Neural cell (in vitro differentiated cells): ENCODE measurements at regions not wholly inside any gene's neighbourhood (a gene's known extent, or its start where the extent isn't known, plus 50 kb on each side); places are given as distances from the start of the nearest gene placed in this dataset.

Source experiments
- H2AFZ ChIP-seq: fragments of 200-600, 300-800 bp; sonication (generic), shearing (Covaris generic); 2 replicates; pipeline ENCODE4 v1.6.0; 2014; ENCODE audit warnings: low read depth, mild to moderate bottlenecking, antibody characterized with exemption, low read length, moderate library complexity
- H3F3A ChIP-seq: fragments of 200-600 bp; shearing (Covaris generic); 2 replicates; pipeline ENCODE4 v1.6.1; 2016; ENCODE audit warnings: mild to moderate bottlenecking, moderate library complexity, mixed read lengths, antibody characterized with exemption, low read length; ENCODE audit not compliant: insufficient read depth, poor library complexity, severe bottlenecking
- H3K27ac ChIP-seq: fragments of 200-600, 300-800 bp; sonication (generic), shearing (Covaris generic); 2 replicates; pipeline ENCODE4 v1.5.1; 2014; ENCODE audit warnings: mild to moderate bottlenecking, low read length, moderate library complexity
- H3K27me3 ChIP-seq: fragments of 300-800, 200-600 bp; sonication (generic), shearing (Covaris generic); 2 replicates; pipeline ENCODE4 v1.6.0; 2014; ENCODE audit warnings: mild to moderate bottlenecking, low read depth, low read length, moderate library complexity; ENCODE audit not compliant: insufficient read depth
- H3K36me3 ChIP-seq: fragments of 300-800, 200-600 bp; sonication (generic), shearing (Covaris generic); 2 replicates; pipeline ENCODE4 v1.5.1; 2014; ENCODE audit warnings: mild to moderate bottlenecking, antibody characterized with exemption, low read length, moderate library complexity; ENCODE audit not compliant: insufficient read depth
- H3K4me2 ChIP-seq: fragments of 300-800, 200-600 bp; sonication (generic), shearing (Covaris generic); 2 replicates; pipeline ENCODE4 v1.6.0; 2014; ENCODE audit warnings: mild to moderate bottlenecking, low read length
- H3K4me3 ChIP-seq: fragments of 300-800, 200-600 bp; sonication (generic), shearing (Covaris generic); 2 replicates; pipeline ENCODE4 v1.5.1; 2014; ENCODE audit warnings: mild to moderate bottlenecking, low read length, moderate library complexity
- H3K79me2 ChIP-seq: fragments of 200-600 bp; shearing (Covaris generic); replicated peaks from 2 replicates; pipeline ENCODE4 v1.6.0; 2014; ENCODE audit warnings: mild to moderate bottlenecking, low read length, moderate library complexity; ENCODE audit not compliant: insufficient read depth
- H3K9ac ChIP-seq: fragments of 300-800, 200-600 bp; sonication (generic), shearing (Covaris generic); 2 replicates; pipeline ENCODE4 v1.6.1; 2016; ENCODE audit warnings: mild to moderate bottlenecking, low read length, mixed read lengths
- H3K9me2 ChIP-seq: fragments of 200-600 bp; shearing (Covaris generic); 2 replicates; pipeline ENCODE4 v1.6.1; 2016; ENCODE audit warnings: mild to moderate bottlenecking, low read length, mixed read lengths; ENCODE audit not compliant: insufficient read depth
- H3K9me3 ChIP-seq: fragments of 200-600, 300-800 bp; sonication (generic), shearing (Covaris generic); 2 replicates; pipeline ENCODE4 v1.6.1; 2016; ENCODE audit warnings: mild to moderate bottlenecking, mixed run types, low read length, moderate library complexity, mixed read lengths
- H4K20me1 ChIP-seq: fragments of 200-600 bp; shearing (Covaris generic); 2 replicates; pipeline ENCODE4 v1.6.1; 2016; ENCODE audit warnings: mild to moderate bottlenecking, mixed run types; ENCODE audit not compliant: insufficient read depth
- EP300 ChIP-seq: fragments of 450-650 bp; conservative IDR thresholded peaks from 2 replicates; pipeline ENCODE4 v1.6.1; 2014; ENCODE audit warnings: antibody characterized with exemption, mild to moderate bottlenecking, moderate library complexity; ENCODE audit not compliant: poor library complexity, severe bottlenecking
- EZH2 ChIP-seq: fragments of 200-600, 300-800 bp; shearing (Covaris generic), sonication (generic); IDR thresholded peaks from 2 replicates; pipeline ENCODE4 v1.6.1; 2014; ENCODE audit warnings: antibody characterized with exemption, low read length, borderline replicate concordance, mild to moderate bottlenecking; ENCODE audit not compliant: insufficient read depth, poor library complexity, severe bottlenecking
- MXI1 ChIP-seq: fragments of 450-650 bp; conservative IDR thresholded peaks from 2 replicates; pipeline ENCODE4 v1.6.1; 2014; ENCODE audit warnings: antibody characterized with exemption, mild to moderate bottlenecking; ENCODE audit not compliant: poor library complexity, severe bottlenecking
- POLR2AphosphoS5 ChIP-seq: IDR thresholded peaks from 2 replicates; pipeline ENCODE4 v1.6.1; 2012
- RAD21 ChIP-seq: fragments of 450-650 bp; conservative IDR thresholded peaks from 2 replicates; pipeline ENCODE4 v1.6.1; 2014; ENCODE audit warnings: antibody characterized with exemption, mild to moderate bottlenecking, moderate library complexity
- SMC3 ChIP-seq: fragments of 450-650 bp; conservative IDR thresholded peaks from 2 replicates; pipeline ENCODE4 v1.6.1; 2014; ENCODE audit warnings: antibody characterized with exemption, mild to moderate bottlenecking, moderate library complexity; ENCODE audit not compliant: poor library complexity
- TAF1 ChIP-seq: IDR thresholded peaks from 2 replicates; pipeline ENCODE4 v1.6.1; 2012; ENCODE audit warnings: low read depth
- TF ChIP-seq, protein P1 (sequence below): fragments of 450-650 bp; IDR thresholded peaks from 2 replicates; pipeline ENCODE4 v1.5.1; 2014; ENCODE audit warnings: antibody characterized with exemption, mild to moderate bottlenecking, moderate library complexity; ENCODE audit not compliant: poor library complexity, severe bottlenecking
- TF ChIP-seq, protein P2 (sequence below): IDR thresholded peaks from 2 replicates; pipeline ENCODE4 v1.6.1; 2012; ENCODE audit warnings: borderline replicate concordance

DNA sequence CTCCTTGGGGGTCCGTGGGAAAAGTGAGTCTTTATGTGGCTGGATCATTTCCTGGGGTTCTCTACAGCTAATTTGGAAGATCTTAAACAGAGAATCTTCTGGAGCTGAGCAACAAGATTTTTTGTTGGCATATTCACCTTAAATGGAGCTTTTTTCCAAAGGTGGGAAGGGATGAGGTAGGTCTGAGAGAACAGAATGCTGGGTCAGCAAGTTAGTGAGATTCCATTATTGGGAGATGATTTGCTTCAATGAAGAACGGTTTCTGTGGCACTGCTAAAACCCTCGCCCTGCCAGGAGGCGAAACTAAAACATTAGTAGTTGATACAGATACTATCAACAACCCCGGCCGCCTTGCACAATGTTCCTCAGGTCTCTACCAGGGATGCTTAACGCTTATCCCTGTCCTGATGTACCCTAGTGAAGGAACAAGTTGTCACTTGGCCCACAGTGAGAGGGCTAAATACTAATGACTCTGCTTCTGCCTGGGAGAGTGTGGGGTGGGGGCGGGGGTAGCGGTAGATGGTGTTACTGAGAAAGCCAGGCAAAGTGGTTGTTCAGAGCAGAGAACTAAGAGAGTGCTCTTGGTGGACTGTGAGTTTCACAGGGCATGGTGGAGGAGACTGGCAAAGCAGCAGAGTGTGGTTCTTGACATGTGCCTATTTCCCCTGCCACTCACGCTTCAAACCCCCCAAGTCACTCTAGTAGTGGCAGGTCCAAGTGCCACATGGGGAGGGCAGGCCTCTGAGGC is 63.7 kb upstream of the CYP2D6 start:
- TF ChIP-seq SMC3 (no peak), MXI1 (no peak), TAF1 (no peak), RAD21 (no peak), EZH2 (no peak), POLR2AphosphoS5 (no peak), EP300 (no peak)
- TF ChIP-seq, protein P1, sequence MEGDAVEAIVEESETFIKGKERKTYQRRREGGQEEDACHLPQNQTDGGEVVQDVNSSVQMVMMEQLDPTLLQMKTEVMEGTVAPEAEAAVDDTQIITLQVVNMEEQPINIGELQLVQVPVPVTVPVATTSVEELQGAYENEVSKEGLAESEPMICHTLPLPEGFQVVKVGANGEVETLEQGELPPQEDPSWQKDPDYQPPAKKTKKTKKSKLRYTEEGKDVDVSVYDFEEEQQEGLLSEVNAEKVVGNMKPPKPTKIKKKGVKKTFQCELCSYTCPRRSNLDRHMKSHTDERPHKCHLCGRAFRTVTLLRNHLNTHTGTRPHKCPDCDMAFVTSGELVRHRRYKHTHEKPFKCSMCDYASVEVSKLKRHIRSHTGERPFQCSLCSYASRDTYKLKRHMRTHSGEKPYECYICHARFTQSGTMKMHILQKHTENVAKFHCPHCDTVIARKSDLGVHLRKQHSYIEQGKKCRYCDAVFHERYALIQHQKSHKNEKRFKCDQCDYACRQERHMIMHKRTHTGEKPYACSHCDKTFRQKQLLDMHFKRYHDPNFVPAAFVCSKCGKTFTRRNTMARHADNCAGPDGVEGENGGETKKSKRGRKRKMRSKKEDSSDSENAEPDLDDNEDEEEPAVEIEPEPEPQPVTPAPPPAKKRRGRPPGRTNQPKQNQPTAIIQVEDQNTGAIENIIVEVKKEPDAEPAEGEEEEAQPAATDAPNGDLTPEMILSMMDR, result no peak
- TF ChIP-seq, protein P2, sequence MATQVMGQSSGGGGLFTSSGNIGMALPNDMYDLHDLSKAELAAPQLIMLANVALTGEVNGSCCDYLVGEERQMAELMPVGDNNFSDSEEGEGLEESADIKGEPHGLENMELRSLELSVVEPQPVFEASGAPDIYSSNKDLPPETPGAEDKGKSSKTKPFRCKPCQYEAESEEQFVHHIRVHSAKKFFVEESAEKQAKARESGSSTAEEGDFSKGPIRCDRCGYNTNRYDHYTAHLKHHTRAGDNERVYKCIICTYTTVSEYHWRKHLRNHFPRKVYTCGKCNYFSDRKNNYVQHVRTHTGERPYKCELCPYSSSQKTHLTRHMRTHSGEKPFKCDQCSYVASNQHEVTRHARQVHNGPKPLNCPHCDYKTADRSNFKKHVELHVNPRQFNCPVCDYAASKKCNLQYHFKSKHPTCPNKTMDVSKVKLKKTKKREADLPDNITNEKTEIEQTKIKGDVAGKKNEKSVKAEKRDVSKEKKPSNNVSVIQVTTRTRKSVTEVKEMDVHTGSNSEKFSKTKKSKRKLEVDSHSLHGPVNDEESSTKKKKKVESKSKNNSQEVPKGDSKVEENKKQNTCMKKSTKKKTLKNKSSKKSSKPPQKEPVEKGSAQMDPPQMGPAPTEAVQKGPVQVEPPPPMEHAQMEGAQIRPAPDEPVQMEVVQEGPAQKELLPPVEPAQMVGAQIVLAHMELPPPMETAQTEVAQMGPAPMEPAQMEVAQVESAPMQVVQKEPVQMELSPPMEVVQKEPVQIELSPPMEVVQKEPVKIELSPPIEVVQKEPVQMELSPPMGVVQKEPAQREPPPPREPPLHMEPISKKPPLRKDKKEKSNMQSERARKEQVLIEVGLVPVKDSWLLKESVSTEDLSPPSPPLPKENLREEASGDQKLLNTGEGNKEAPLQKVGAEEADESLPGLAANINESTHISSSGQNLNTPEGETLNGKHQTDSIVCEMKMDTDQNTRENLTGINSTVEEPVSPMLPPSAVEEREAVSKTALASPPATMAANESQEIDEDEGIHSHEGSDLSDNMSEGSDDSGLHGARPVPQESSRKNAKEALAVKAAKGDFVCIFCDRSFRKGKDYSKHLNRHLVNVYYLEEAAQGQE, result no peak
- H3K36me3 ChIP-seq, result no peaks in the 10 kb centered on the region
- no peaks in the 10 kb centered on the region for H3K9me3 ChIP-seq
- H3K27me3 ChIP-seq, result no peaks in the 10 kb centered on the region
- no peak overlapping the region for H3K27ac ChIP-seq
- peaks cover 43% of the 10 kb centered on the region for H4K20me1 ChIP-seq
- H3K79me2 ChIP-seq, result peaks cover 70% of the 10 kb centered on the region
- no peaks in the 10 kb centered on the region for H3F3A ChIP-seq
- no peak overlapping the region for H3K4me3 ChIP-seq
- no peak overlapping the region for H3K9ac ChIP-seq
- H2AFZ ChIP-seq, result no peak overlapping the region
- no peak overlapping the region for H3K4me2 ChIP-seq
- H3K9me2 ChIP-seq, result no peaks in the 10 kb centered on the region

DNA sequence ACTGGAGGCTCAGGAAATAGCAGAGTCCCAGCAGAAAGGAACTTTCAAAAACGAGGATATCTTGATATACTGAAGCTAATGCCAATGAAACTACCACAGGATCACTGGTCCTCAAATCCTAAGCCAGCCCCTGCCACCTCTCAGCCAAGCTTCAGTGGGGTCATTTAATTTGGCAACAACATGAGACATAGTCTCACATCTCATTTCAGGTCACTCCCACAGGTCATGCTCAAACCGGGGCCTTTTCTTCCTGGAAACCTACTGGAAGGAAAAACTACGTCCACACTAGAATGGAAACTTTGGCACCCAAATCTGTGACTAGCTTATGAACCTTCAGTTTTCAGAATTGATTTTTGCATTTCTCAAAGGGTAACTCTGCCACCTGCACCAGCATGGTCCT is 61.9 kb upstream of the CYP2D6 start:
- Histone ChIP-seq H3K79me2 (peaks cover 62% of the 10 kb centered on the region), H3K9ac (no peak overlapping the region), H3K27me3 (no peaks in the 10 kb centered on the region), H3F3A (no peaks in the 10 kb centered on the region), H3K27ac (no peak overlapping the region), H3K4me2 (no peak overlapping the region), H3K9me2 (no peaks in the 10 kb centered on the region), H3K36me3 (no peaks in the 10 kb centered on the region), H3K4me3 (no peak overlapping the region), H2AFZ (no peak overlapping the region), H4K20me1 (peaks cover 53% of the 10 kb centered on the region), H3K9me3 (no peaks in the 10 kb centered on the region)
- TF ChIP-seq RAD21 (no peak), SMC3 (no peak)
- TF ChIP-seq, protein P1, result no peak
- TF ChIP-seq, protein P2, result no peak
